HK-2 (cell line): ENCODE measurements at regions not wholly inside any gene's neighbourhood (a gene's known extent, or its start where the extent isn't known, plus 50 kb on each side); places are given as distances from the start of the nearest gene placed in this dataset.

ENCODE experiments used
- DNase-seq: peaks from one replicate; pipeline ENCODE4 v3.0.0-alpha.2; 2018; ENCODE audit not compliant: unreplicated experiment

DNA sequence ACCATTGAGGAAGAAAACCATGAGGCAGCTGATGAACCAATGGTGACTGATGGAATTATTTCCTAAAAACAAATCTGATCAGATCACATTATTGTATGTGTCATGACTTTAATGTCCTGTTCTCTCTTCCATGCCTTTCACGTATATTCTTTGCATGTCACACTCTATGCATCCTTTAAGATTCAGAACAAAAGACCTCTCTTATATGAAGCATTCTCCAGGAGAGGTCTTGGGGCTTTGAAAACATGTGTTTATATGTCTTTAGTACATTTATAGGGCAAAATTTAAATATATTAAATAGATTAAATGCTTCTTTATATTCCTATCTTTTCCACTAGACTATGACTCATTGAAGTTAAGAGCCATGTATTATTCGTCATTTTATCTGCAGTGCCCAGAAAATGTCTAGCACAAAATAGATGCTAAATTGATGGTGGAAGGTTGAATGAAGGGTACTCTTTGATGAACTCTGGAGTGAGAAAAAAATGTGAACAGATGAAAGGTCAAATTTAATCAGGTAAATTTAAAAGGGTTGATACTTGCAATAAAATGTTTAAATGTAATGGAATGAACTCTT is 196.3 kb downstream of the PSAT1 start:
- DNase-seq: no peak

DNA sequence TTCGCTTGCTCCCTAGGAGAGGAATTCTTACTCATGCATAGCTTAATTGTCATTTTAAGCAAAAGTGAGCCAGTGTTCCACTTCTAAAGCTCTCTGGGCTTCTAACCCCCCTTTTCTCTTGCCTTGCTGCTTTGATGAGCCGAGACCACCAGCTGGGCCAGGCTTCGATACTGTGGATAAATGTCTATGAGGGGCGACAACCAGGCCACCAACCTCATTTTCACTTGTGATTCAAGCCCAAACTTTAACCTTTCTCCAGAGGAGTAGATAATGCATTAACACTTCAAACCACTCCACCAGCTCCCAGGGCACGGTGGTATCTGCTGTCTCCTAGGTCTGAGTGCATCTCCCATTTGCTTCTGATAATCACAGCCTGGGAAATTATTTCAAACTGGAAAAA is 205.6 kb downstream of the PSAT1 start:
- no peak for DNase-seq

DNA sequence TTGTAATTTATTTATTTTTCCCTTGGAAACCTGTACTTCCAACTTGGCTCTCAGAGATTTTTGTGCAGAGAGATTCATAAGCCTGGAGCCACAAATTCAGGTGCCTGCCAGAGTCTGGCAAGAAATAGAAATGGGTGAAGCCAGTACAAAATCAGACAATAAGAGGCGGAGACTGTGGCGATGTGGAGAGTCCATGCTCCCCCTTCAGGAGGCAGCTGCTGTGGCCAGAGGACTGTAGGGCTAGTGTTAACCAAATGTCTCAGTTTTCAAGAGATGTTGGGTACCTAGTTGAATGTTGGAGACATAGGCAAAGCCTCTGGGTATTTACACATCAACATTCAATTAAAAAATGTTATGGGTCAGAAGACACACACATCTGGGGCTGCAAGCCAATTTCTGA is 208.6 kb downstream of the PSAT1 start:
- DNase-seq: no peak

DNA sequence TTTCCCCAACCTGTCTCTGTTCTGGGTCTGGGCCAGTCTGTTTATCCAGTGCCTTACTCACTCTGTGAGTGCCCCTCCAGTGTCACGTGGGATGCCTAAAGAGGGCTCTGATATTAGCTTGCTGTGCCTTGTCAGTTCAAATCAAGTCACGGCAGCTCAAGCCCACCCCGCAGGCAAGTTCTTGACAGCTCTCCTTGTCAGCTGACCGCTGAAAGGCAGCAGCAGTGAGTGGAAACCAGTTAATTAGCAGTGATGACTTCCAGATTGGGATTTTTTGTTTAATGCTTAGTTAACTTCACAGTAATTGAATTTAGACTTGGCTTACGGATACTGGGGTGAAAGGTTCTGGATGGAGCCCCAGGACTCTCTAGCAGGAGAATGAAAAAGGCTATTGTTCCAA is 210.1 kb downstream of the PSAT1 start:
- DNase-seq: no peak

DNA sequence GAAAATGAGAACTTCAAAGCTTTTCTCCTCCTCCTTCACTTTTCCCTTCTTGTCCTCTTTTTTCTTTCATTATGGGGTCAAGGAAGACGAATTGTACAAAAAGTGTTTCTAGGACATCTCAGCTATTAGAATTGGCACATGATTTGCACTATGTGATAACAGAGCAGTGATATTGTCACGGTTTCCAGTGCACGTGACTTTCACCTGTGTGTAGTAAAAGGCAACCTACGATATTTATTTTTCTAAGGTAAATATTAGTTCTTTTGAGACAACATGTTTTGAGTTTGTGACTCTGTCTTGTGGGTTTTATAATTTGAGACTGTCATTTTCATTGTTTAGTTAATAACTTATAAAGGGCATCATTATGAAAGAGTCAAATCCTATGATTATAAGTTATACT is 213.1 kb downstream of the PSAT1 start:
- no peak for DNase-seq

DNA sequence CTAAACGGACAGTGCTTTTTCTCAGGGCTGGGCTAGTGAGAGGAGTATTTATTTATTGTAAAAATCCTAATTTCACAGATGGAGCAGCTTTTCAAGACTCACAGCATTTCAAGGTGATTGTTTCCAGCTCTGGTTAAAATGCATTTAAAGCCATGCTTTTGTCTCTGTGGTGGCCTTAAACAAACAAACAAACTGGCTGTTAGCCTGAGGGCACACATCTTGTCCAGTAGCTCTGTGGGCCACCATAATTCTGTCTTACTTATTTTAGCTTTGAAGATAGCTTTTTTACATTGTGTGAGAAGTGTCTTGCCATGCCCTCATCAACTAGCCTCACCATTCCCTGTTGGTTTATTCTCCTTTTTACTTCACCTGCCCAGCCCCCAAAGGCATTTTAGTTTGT is 218.2 kb downstream of the PSAT1 start:
- no peak for DNase-seq

DNA sequence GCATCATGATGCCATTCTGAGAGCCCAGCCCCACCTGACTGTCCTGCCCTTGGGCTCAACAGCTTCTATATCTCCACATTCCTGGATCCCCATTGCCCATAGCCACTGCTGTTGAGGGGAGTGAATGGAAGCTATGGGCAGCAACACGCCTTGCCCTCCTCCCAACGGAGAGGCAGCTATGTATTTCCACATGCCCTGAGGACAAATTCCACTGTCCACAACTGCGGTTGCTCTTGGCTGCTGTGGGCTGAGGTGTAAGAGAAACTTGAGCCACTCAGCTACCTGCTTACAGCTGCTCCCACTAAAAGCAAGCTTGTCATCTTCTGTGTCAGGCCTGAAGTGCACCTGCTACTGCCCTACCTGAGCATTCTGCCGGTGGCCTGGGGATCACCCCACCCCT is 222.9 kb downstream of the PSAT1 start:
- DNase-seq: no peak

DNA sequence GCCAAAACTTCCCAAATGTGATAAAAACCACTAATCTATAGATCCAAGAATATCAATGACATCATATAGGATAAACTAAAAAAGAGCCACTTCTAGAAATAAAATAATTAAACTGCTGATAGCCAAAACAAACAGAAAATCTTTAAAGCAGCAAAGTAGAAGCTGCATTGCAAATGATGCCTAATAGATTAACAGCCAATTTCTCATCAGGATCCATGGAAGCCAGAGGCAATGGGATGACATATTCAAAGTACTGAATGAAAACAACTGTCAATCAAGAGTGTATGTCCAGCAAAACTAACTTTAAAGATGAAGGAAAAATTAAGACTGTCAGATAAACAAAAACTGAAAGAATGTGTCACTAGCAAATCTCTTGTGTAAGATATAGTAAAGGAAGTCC is 224.8 kb downstream of the PSAT1 start:
- no peak for DNase-seq

DNA sequence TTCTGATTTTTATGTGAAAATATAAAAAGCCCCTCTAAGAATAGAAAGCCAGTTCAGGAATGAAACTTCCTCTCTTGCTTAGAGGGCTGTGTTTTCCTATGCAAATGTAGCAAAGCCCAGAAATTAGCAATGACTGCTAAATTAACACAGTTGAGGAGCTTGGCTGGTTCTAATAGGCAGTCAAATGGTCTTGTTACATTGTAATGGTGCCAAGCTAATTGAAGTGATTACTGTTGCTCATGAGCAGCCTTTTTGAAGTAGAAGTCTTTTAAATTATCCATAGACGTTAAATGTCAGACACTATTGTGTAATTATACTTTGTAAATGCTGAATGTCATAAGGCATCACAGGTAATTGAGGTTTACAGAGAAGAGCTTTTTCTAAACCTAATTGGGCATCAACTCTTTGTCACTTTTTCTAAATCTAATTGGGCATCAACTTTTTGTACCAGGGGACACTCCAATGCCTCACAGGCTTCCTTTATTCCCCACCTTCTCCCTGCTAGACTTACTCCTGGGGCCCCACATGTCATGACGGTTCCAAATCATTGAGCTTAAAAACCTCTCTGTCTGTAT is 229.1 kb downstream of the PSAT1 start:
- DNase-seq: no peak

DNA sequence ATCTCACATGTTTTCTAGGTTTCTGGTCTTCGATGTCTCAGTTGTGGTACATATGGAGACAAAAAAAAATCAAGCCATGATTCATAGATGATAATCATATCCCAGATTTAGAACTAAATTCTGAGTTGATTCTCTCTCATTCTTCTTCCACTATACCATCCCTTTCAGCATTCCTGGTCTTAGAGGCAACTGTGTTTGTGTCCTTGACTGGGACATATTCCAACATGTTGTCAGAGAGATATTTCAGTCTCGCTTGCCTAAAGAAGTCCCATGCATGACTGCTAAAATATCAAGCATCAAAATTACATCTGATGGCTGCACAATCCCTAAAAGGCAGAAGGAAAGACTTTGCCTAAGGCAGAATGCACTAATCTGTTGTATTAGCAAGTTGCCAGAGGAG is 236.6 kb downstream of the PSAT1 start:
- no peak for DNase-seq

DNA sequence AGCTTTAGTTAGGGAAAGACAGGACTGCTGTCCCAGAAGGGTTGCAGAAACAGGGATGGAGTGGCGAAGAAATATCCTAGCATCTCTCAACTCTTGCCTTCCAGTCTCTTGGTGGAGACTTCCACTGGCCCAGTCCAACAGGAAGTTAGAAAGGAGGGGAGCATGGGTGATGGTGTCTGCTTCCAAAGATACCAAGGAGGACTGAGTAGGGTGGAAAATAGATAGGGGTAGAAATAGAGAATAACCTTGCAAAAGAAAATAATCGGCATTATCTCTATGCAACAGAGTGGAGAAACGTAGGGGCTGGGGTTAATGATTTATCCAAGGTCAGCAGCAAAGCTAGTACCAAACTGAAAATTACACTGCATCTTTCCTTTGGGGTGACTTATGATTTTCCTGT is 242.3 kb downstream of the PSAT1 start:
- DNase-seq: no peak

DNA sequence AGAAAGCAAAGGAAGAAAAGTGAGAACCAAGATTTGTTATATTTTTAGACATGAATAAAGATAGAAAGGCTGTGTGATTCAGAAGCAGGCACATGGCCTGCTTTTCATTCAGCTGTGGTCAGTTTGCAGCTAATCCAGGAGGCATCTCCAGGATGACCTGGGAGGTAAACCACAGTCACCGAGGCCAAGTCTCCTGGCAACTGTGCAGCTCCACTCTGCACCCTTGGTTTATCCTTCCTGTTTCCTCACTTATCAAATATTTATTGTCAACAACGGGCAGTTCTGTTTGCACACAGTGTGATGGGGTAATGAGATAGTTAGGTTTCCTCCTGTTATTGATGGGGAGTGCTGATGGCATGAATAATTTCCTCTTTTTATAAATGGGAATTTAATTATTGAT is 243.0 kb downstream of the PSAT1 start:
- peak; percentile 4 for DNase-seq

DNA sequence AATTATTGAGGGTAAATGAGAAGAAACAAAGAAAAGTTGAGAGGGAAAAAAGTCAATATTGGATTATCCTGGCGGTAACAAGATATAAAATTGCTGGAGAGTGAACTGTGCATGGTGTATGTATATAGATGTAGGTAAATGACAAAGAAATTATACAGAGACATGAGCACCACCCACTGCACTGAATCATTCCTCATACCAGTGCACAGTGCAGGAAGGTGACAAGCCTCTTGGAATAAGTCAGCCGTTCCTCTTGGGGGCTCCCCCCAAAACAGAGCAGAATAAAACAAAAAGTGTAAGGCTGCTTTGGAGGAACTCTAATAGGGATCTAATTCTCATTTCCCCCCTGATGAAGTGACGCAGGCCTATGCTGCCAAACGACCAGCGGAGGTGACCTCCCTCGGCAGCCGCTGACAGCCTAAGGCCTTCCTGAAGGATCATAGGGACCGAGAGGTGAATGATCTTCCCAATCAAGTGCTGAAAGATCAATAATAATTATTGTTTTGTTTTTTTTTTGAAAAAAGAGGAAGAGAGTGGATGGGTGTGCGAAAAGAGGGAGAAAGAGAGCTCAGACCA is 245.0 kb downstream of the PSAT1 start:
- DNase-seq: no peak

DNA sequence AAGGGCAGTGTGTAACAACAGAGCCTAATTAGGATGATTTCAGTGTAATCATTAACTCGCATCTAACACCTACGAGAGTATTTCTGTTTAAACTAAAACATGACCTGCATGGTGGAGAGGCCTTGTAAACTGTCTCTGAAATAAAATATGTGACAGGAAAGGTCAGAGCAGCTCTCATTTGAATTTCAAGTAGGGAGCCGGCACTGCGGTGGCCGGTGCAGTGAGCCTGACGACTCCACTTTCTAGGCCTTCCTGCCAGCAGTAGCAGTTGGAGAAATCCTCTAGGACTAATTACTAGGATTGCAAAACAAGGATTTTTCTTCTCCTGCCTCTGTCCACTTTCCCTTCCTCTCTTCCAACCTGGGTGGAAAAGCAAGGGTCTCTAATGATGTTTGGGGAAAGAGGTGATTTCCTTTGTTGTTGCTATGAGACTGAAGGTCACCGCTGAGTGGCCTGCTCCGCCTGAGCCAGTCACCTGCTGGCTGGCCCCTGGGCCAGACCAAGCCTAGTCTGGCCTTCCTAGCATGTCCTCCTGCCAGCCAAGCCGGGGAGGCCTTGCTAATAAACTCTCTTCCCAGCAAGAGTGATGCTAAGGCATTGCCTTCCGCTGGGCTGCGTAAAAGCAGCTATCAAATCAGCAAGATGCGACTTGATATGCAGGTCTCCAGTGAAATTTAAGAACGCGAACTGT is 245.7 kb downstream of the PSAT1 start:
- no peak for DNase-seq

DNA sequence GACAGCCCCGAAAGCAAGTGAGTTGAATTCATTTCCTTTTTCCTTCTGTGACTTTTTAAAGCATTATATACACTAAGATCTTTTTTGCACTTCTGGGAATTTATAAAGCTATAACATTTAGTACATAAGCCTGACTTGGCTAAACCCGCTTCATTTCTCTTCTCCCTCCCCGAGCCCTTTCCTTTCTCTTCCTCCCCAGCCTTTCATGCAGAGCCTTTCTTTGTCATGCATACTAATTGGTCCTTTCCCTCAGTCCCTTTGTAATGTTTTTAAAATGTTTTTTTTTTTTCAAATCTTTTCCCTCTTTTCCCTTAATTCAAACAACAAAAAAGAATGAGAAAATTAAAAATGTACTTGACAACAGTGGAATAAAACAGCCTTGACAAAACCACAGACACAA is 246.4 kb downstream of the PSAT1 start:
- no peak for DNase-seq

DNA sequence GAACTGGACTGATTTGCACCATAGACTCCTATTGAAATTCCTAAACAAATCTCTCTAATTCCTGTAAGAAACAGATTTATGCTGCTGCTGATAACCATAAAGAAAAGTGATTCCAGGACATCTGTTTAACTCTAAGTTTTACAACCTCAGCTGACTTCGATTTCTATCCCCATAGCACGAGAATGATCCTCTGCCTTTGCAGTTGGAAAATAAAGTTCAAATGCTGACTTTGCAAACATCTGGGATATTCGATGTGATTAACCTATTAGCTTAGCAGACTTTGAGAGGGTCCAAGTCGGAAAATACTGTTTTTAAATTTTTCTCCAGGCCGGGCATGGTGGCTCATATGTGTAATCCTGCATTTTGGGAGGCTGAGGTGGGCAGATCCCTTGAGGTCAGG is 247.3 kb downstream of the PSAT1 start:
- no peak for DNase-seq

DNA sequence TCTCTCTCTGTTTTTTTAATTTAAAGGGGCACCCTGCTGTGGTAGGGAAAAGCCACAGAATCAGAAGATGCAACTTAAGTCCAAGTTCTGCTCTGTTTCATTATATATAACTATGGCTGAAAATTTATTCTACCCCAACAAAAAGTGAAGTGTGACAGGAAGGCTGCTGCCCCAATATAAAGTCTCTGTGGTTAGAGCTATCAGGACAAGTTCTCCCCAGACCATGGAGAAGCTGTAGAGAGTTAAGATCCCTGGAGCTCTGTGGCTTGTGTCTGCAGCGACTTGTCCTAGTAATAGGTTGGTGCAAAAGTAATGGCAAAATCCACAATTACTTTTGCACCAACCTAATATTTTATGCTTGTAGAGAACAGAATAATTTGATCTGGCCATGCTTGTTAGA is 250.9 kb downstream of the PSAT1 start:
- no peak for DNase-seq

DNA sequence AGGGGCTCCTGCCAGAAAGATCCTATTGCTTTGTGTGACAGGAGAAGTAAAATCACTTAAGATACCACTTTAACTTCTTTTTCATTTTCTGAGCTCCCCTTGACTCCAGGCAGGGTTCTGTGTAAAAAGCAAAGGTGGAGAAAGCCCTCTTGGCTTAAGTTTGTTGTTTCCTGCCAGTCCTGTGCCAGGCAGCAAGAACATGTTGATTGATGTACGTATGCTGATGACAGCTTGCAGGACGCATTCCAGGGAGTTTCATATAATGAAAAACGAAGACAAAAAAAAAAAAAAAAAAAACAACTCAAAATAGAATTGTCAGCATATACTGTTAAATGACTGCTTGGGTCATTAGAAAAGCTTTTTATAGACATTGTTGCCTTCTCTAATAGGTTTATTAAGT is 251.7 kb downstream of the PSAT1 start:
- no peak for DNase-seq

DNA sequence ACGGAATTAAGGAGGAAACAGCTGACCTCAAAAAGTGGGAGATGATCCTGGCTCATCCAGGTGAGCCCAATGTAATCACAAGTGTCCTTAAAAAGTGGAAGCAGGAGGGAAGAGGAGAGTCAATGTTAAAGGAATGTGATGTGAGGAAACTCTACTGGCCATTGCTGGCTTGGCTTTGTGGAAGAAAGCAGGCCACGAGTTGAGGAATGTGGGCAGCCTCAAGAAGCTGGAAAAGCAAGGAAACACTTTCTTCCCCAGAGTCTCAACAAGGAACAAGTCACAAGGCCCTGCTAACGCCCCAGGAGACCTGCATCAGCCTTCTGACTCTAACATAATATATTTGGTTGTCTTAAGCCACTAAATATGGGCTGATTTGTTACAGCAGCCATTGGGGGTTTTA is 252.8 kb downstream of the PSAT1 start:
- no peak for DNase-seq

DNA sequence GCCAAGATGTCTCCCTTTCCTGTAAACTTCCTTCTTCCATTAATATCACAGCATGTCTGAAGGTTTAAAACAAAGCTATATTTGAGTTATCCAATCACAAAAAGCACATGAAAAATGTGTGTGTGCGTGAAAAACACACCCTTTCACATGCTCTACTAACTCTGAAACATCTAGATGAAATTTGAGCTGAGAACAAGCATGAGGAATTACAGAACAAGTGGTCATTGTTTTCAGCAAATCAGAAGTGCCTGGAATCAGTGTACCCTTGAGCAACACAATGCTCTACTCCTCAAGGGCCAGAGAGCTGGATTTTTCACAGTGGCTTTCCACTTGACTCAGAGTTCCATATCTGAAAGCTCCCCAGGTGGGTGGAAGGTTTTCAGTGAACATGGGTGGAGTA is 255.9 kb downstream of the PSAT1 start:
- DNase-seq: no peak

DNA sequence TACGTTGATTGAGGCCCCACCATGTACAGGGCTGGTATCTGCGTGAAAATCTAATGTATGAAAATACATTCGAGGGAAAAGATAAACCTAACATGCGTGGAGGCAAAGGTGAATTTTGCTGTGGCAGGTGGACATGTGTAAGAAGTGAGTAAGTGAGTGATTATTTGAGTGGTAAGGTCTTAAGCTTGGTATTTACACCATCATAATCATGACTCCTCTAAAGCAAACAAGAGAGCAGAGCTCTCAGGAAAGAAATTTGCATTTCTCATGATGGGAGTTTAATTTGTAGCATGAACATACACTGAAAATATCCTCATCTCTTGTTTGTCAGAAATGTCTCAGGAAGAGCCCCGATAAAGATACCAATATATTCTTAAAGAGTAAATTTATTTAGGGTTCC is 260.6 kb downstream of the PSAT1 start:
- DNase-seq: no peak

DNA sequence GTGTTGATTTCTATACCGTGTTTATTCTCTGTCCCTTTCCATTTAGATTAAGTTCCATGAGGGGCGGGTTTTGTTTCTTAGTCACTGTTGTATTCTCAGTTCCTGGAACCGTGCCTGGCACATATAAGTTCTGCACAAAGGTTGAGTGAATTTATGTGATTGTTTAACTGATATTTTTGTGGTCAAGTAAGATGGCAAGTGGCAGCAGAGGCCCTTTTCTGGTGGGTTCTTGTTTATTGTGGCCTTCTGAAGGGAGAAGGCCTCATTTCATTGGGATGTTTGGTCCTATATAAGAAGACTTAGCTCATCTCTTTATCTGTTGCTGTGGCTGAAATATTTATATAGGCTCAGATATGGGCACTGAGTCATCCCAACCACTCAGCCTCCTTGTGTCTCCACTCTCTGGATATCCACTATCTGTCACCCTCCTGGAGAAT is 262.5 kb downstream of the PSAT1 start:
- no peak for DNase-seq

DNA sequence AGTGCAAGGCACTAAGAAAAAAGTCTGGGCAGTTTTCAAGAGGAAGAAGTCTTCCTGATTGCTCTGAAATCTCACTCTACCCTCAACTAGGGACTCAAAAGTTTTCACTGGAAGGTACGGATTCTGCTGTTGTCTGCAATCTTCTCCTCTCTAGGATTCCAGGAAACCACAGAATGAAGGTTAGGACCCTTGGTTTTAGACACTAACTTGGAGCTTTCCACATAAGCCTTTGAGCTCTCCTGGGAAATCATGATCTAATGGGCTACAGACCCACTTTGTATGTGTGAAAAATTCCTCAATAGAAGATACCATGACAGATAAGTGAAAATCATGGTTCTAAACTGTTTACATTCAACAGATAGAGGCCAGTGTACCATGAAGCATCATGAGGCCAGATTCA is 265.1 kb downstream of the PSAT1 start:
- DNase-seq: no peak
